Transverse colon (tissue), 4 donors: ENCODE measurements at regions not wholly inside any gene's neighbourhood (a gene's known extent, or its start where the extent isn't known, plus 50 kb on each side); places are given as distances from the start of the nearest gene placed in this dataset.

Experiments used
- DNase-seq: peaks from one replicate; pipeline ENCODE4 v3.0.0-alpha.2; 2019
- H3K27ac ChIP-seq, 4 donors: fragments of 200-600 bp; sonication (generic); 2 replicates each; pipeline ENCODE4 v1.5.1; 2016 to 2018; ENCODE audit warnings: inconsistent platforms in 4 of 4
- H3K27me3 ChIP-seq: fragments of 200-600 bp; sonication (generic); 2 replicates; pipeline ENCODE4 v1.5.1; 2017; ENCODE audit warnings: inconsistent platforms
- H3K36me3 ChIP-seq, 4 donors: fragments of 200-600 bp; sonication (generic); 2 replicates each; pipeline ENCODE4 v1.5.1; 2017 to 2019; ENCODE audit warnings: inconsistent platforms in 4 of 4
- H3K4me1 ChIP-seq, 4 donors: fragments of 200-600 bp; sonication (generic); 2 replicates each; pipeline ENCODE4 v1.5.1; 2017 to 2020; ENCODE audit warnings: inconsistent platforms in 4 of 4
- H3K4me3 ChIP-seq, 4 donors: fragments of 200-600 bp; sonication (generic); 1 replicate in 1 of 4; 2 replicates in 3 of 4; pipeline versions ENCODE4 v1.5.1 to v1.6.1; 2017 to 2019; ENCODE audit warnings: inconsistent platforms in 4 of 4
- H3K9me3 ChIP-seq, 2 donors: fragments of 200-600 bp; sonication (generic); 2 replicates each; pipeline ENCODE4 v1.5.1; 2017 to 2019; ENCODE audit warnings: inconsistent platforms in 2 of 2
- CTCF ChIP-seq, 5 experiments: fragments of 200-600 bp in 3 of 5; fragments of 450-650 bp in 2 of 5; sonication (generic) in 3 of 5; IDR thresholded peaks; 1 replicate in 2 of 5; 2 replicates in 3 of 5; pipeline ENCODE4 v1.5.1; 2016 to 2017; ENCODE audit warnings: antibody characterized with exemption in 5 of 5, inconsistent platforms in 3 of 5, mild to moderate bottlenecking in 2 of 5, moderate library complexity in 1 of 5
- EP300 ChIP-seq: sonication (generic); formaldehyde crosslinking; IDR thresholded peaks from one replicate; pipeline ENCODE4 v1.6.1; 2017; ENCODE audit warnings: antibody characterized with exemption, low read depth
- POLR2A ChIP-seq: fragments of 450-650 bp; IDR thresholded peaks from one replicate; pipeline ENCODE4 v1.6.1; 2016; ENCODE audit warnings: antibody characterized with exemption, mild to moderate bottlenecking, moderate library complexity
- POLR2AphosphoS5 ChIP-seq, 3 donors: sonication (generic); formaldehyde crosslinking; IDR thresholded peaks; one replicate each; pipeline ENCODE4 v1.6.1; 2016; ENCODE audit warnings: antibody characterized with exemption in 3 of 3
- WGBS, 2 donors: methylation state at CpG; one replicate each; pipeline ENCODE4 v1.1.5; 2018; ENCODE audit warnings: low coverage in 1 of 2; 5-methylcytosine and 5-hydroxymethylcytosine counted together
- in situ Hi-C, 4 donors: fragments of 200-750 bp; cut with MboI; loops; one replicate each; pipeline versions ENCODE4 v1.15.0 to v1.15.1; 2017; ENCODE audit warnings: low sequenced_read_pairs in 3 of 4, low pct_ligation_motif_present in 1 of 4, low pct_unique_long_range_greater_than_20kb in 1 of 4
- intact Hi-C: fragments of 100-400 bp; cut with DNase I; formaldehyde crosslinking; loops from one replicate; pipeline ENCODE4 v1.15.1; 2023; ENCODE audit warnings: low total_unique reads

DNA sequence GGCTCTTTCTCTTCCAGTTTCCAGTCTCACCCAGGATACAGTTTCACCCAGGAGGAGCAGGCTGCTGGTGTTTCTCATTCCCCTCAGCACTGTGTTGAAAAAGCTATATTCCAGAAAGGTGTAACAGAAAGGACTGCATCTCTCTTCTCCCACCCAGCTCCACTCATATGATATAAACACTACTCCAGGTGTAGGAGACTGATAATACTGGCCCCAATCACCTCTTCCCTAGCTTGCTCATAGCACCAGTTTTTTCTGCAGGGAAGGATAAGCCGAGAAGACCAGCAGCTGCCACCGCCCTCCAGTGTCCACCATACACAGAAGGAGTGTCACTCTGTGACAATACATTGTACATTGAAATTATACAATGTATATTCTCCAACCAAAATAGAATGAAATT, 105.5 kb upstream of the STK26 start:
- 71% methylated on average over 2 of the region's 2 CpGs; no CpG with 5 or more reads in 1 of the 2 donors for WGBS, 2 donors
- Histone ChIP-seq H3K36me3 (no peaks in the 10 kb centered on the region), H3K9me3 (no peaks in the 10 kb centered on the region), H3K4me3 (no peak overlapping the region), H3K27me3 (no peaks in the 10 kb centered on the region), H3K4me1 (no peaks in the 10 kb centered on the region), H3K27ac (no peak overlapping the region)
- in situ Hi-C loops (no loop called here), intact Hi-C loops (no loop called here)
- no peak for DNase-seq
- TF ChIP-seq CTCF (IDR thresholded peaks at IDR 0.05) (no peak), POLR2A (no peak), POLR2AphosphoS5 (IDR thresholded peaks at IDR 0.05) (no peak), EP300 (no peak)

- Histone ChIP-seq H3K9me3 (no peaks in the 10 kb centered on the region), H3K4me1 (no peaks in the 10 kb centered on the region), H3K4me3 (no peak overlapping the region), H3K27ac (no peak overlapping the region), H3K36me3 (no peaks in the 10 kb centered on the region), H3K27me3 (no peaks in the 10 kb centered on the region)
- TF ChIP-seq POLR2A (no peak), EP300 (no peak), CTCF (IDR thresholded peaks at IDR 0.05) (no peak), POLR2AphosphoS5 (IDR thresholded peaks at IDR 0.05) (no peak)
- in situ Hi-C loops (no loop called here), intact Hi-C loops (no loop called here)
- no peak for DNase-seq
- 60% methylated on average over 2 of the region's 2 CpGs; no CpG with 5 or more reads in 1 of the 2 donors for WGBS, 2 donors
Measured at GRCh38 chrX:131918839-131919238, 104.3 kb upstream of the STK26 start.

DNA sequence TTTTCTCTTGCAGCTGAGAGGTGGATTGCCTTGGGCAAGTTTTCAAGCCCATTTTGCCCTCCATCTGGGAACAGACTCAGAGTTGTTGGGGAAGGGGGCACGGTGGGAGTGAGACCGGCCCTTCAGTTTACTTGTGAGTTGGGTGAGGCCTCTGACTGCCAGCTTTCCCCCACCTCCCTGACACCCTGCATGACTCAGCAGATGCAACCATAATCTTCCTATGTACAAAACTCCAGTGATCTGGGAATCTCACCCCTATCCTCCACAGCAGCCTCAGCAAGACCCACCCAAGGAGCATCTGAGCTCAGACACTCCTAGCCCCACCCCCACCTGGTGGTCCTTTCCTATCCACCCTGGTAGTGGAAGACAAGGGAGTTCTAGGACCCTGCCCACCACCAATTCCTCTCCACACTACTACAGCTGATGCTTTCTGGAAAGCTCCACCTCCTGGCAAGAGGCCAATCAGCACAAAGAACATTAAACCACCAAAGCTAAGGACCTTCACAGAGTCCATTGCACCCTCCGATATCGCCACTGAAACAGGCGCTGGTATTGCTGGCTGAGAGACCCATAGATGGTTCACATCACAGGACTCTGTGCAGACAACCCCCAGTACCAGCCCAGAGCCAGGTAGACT, 99.4 kb upstream of the STK26 start:
- Histone ChIP-seq H3K4me3 (no peak overlapping the region), H3K4me1 (no peaks in the 10 kb centered on the region), H3K27me3 (no peaks in the 10 kb centered on the region), H3K36me3 (no peaks in the 10 kb centered on the region), H3K9me3 (no peaks in the 10 kb centered on the region), H3K27ac (no peak overlapping the region)
- DNase-seq: no peak
- intact Hi-C loops: no loop called here
- TF ChIP-seq EP300: no peak
- no peak for TF ChIP-seq CTCF (IDR thresholded peaks at IDR 0.05)
- TF ChIP-seq POLR2A: no peak
- no peak for TF ChIP-seq POLR2AphosphoS5 (IDR thresholded peaks at IDR 0.05)
- in situ Hi-C loops: no loop called here
- 90% methylated on average over 5 of the region's 5 CpGs; no CpG with 5 or more reads in 1 of the 2 donors for WGBS, 2 donors

DNA sequence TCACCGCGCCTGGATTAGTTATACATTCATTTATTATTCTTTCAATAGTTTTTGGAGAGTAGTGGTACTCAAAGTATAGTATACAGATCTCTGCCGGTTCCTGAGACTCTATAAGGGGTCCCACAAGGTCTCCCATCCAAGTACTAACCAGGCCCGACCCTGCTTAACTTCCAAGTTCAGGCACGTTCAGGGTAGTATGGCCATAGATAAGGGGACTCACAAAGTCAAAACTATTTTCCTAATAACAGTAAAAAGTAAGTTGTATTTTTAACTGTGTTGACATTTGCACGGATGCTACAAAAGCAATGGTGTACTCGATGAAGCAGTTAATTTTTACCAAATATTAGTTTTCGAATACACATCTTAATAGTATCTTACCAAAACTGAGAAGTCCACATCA, 84.4 kb upstream of the STK26 start:
- Histone ChIP-seq H3K36me3 (no peaks in the 10 kb centered on the region), H3K9me3 (no peaks in the 10 kb centered on the region), H3K27ac (no peak overlapping the region), H3K4me1 (no peaks in the 10 kb centered on the region), H3K4me3 (no peak overlapping the region), H3K27me3 (no peaks in the 10 kb centered on the region)
- TF ChIP-seq POLR2AphosphoS5 (IDR thresholded peaks at IDR 0.05): no peak
- TF ChIP-seq POLR2A: no peak
- TF ChIP-seq CTCF (IDR thresholded peaks at IDR 0.05): no peak
- no peak for TF ChIP-seq EP300
- intact Hi-C loops (no loop called here), in situ Hi-C loops (no loop called here)
- 76 to 80% methylated on average over 1 to 8 of the region's 8 CpGs for WGBS, 2 donors
- no peak for DNase-seq
